ENCODE measurements at regions not wholly inside any gene's neighbourhood (a gene's known extent, or its start where the extent isn't known, plus 50 kb on each side); places are given as distances from the start of the nearest gene placed in this dataset.
A peak's percentile ranks its signal among the peaks of the same experiment; 100 is the strongest.

GRCh38 chr11:45483416-45483815, 182.0 kb downstream of the CHST1 start:
- Histone ChIP-seq H3K36me3 (no peaks in the 10 kb centered on the region), H3K27me3 (peaks cover 28% of the 10 kb centered on the region), H3K4me3 (no peak overlapping the region), H3K9me3 (no peaks in the 10 kb centered on the region), H3K4me1 (no peaks in the 10 kb centered on the region), H3K27ac (no peak overlapping the region)
- peak in 1 of 2 donors; percentile 37 for DNase-seq (ENCODE audit: low spot score in 2 of 2)
- TF ChIP-seq CTCF (IDR thresholded peaks at IDR 0.05): no peak
- TF ChIP-seq EP300 (IDR thresholded peaks at IDR 0.05): no peak
- no peak for TF ChIP-seq POLR2AphosphoS5 (IDR thresholded peaks at IDR 0.05)
- TF ChIP-seq POLR2A (IDR thresholded peaks at IDR 0.05): no peak
- 78% methylated on average over 5 of the region's 5 CpGs for WGBS

- 68% methylated on average over 7 of the region's 7 CpGs for WGBS
- no peaks in the 10 kb centered on the region for H3K36me3 ChIP-seq
- DNase-seq (ENCODE audit: low spot score in 2 of 2): peak in 1 of 2 donors; percentile 59
- no peaks in the 10 kb centered on the region for H3K9me3 ChIP-seq
- TF ChIP-seq CTCF (IDR thresholded peaks at IDR 0.05) (no peak), POLR2A (IDR thresholded peaks at IDR 0.05) (no peak), EP300 (IDR thresholded peaks at IDR 0.05) (no peak)
- no peak overlapping the region for H3K4me3 ChIP-seq
- peaks cover 34% of the 10 kb centered on the region for H3K27me3 ChIP-seq
- H3K27ac ChIP-seq: no peak overlapping the region
- no peaks in the 10 kb centered on the region for H3K4me1 ChIP-seq
Observed at GRCh38 chr11:45482331-45482730, 183.1 kb downstream of the CHST1 start.

- WGBS: 68% methylated on average over 3 of the region's 3 CpGs
- Histone ChIP-seq H3K27me3 (peaks cover 37% of the 10 kb centered on the region), H3K27ac (no peak overlapping the region), H3K4me3 (no peak overlapping the region), H3K9me3 (no peaks in the 10 kb centered on the region), H3K4me1 (no peaks in the 10 kb centered on the region), H3K36me3 (no peaks in the 10 kb centered on the region)
- no peak for TF ChIP-seq EP300 (IDR thresholded peaks at IDR 0.05)
- no peak for TF ChIP-seq CTCF (IDR thresholded peaks at IDR 0.05)
- no peak for TF ChIP-seq POLR2AphosphoS5 (IDR thresholded peaks at IDR 0.05)
- peak in 1 of 2 donors; percentile 18 for DNase-seq (ENCODE audit: low spot score in 2 of 2)
Observed at GRCh38 chr11:45481026-45481425, 184.4 kb downstream of the CHST1 start.

- Histone ChIP-seq H3K9me3 (no peaks in the 10 kb centered on the region), H3K36me3 (no peaks in the 10 kb centered on the region), H3K4me1 (no peaks in the 10 kb centered on the region), H3K27me3 (peaks cover 28% of the 10 kb centered on the region), H3K4me3 (no peak overlapping the region), H3K27ac (no peak overlapping the region)
- peak in 1 of 2 donors; percentile 61 for DNase-seq (ENCODE audit: low spot score in 2 of 2)
- 100% methylated on average over 1 of the region's 1 CpG for WGBS
- TF ChIP-seq EP300 (IDR thresholded peaks at IDR 0.05) (no peak), POLR2A (IDR thresholded peaks at IDR 0.05) (no peak), CTCF (IDR thresholded peaks at IDR 0.05) (no peak), POLR2AphosphoS5 (IDR thresholded peaks at IDR 0.05) (no peak)
Observed at GRCh38 chr11:45477588-45477987, 187.8 kb downstream of the CHST1 start.

GRCh38 chr11:45476126-45476525, 189.3 kb downstream of the CHST1 start:
- 87% methylated on average over 2 of the region's 2 CpGs for WGBS
- H3K9me3 ChIP-seq: no peaks in the 10 kb centered on the region
- no peak overlapping the region for H3K4me3 ChIP-seq
- H3K36me3 ChIP-seq: no peaks in the 10 kb centered on the region
- H3K27me3 ChIP-seq: peaks cover 23% of the 10 kb centered on the region
- no peaks in the 10 kb centered on the region for H3K4me1 ChIP-seq
- TF ChIP-seq EP300 (IDR thresholded peaks at IDR 0.05) (no peak), CTCF (IDR thresholded peaks at IDR 0.05) (no peak), POLR2AphosphoS5 (IDR thresholded peaks at IDR 0.05) (no peak), POLR2A (IDR thresholded peaks at IDR 0.05) (no peak)
- no peak overlapping the region for H3K27ac ChIP-seq
- no peak for DNase-seq (ENCODE audit: low spot score in 2 of 2)

Data from suprapubic skin (tissue), 4 donors.